ENCODE measurements at regions not wholly inside any gene's neighbourhood (a gene's known extent, or its start where the extent isn't known, plus 50 kb on each side); places are given as distances from the start of the nearest gene placed in this dataset.

DNA sequence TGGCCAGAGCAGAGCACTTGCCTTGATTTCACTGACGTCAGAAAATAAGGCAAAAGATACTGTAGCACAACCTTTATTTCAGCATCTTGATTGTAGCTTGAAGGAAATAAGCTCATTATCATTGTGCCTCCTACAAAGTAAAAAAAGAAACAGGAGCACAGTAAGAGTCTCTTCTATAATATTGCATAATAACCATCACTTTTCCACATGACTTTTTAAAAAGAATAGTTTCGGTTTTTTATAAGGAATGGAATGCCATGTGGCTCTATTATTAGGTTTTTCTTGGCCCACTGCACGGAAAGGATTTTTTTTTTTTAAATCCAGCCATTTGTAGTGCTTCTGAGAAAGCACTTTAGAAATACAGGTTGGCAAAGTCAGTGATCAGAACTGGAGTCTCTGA, 655.3 kb downstream of the LRRC70 start:
- ATAC-seq (ENCODE audit: low read depth) (no peak), DNase-seq (no peak)
- Histone ChIP-seq H2BK5ac (ENCODE audit: low read depth, low read length, poor library complexity, severe bottlenecking) (no peak overlapping the region), H2AK5ac (ENCODE audit: low read depth, low read length) (no peak overlapping the region), H3K9me3 (ENCODE audit: control insufficient read depth, insufficient read depth, low read length) (no peaks in the 10 kb centered on the region), H3K4me1 (ENCODE audit: control insufficient read depth, insufficient read depth, low read length) (no peaks in the 10 kb centered on the region), H2AK9ac (replicated peaks; ENCODE audit: low read depth, low read length, poor library complexity) (no peak overlapping the region), H3K56ac (ENCODE audit: extremely low read depth, insufficient read depth, low read length) (no peak overlapping the region), H3K36me3 (ENCODE audit: control insufficient read depth, insufficient read depth, low read length) (no peaks in the 10 kb centered on the region), H2BK20ac (ENCODE audit: low read depth, low read length) (no peak overlapping the region), H2BK15ac (ENCODE audit: low read depth, low read length) (no peak overlapping the region), H4K20me1 (ENCODE audit: insufficient read depth, low read length) (no peaks in the 10 kb centered on the region), H3K79me1 (ENCODE audit: low read depth in 1 of 2, low read length in 2 of 2) (no peaks in the 10 kb centered on the region), H3K18ac (ENCODE audit: low read depth, low read length) (no peak overlapping the region), H2AFZ (replicated peaks; ENCODE audit: low read length, poor library complexity) (no peak overlapping the region), H3K4me2 (ENCODE audit: low read depth, low read length) (no peak overlapping the region), H4K8ac (ENCODE audit: low read depth in 2 of 2, low read length in 2 of 2) (no peak overlapping the region), H3K23ac (ENCODE audit: low read depth, low read length) (no peak overlapping the region), H2BK120ac (ENCODE audit: low read depth, low read length) (no peak overlapping the region), H4K91ac (ENCODE audit: insufficient read depth, low read depth, low read length) (no peak overlapping the region), H3K27me3 (ENCODE audit: control insufficient read depth, insufficient read depth, low read length) (no peaks in the 10 kb centered on the region), H3K4me3 (ENCODE audit: insufficient read depth, low read depth, low read length) (no peak overlapping the region), H3K4ac (ENCODE audit: low read depth, low read length) (no peak overlapping the region), H3K9me1 (ENCODE audit: insufficient read depth, low read length) (no peaks in the 10 kb centered on the region), H3K9ac (ENCODE audit: low read depth, low read length) (no peak overlapping the region), H3K14ac (replicated peaks; ENCODE audit: low read depth, low read length) (no peak overlapping the region), H4K5ac (ENCODE audit: low read depth, low read length) (no peak overlapping the region), H3K27ac (ENCODE audit: insufficient read depth, low read length) (no peak overlapping the region)
- CTCF ChIA-PET, result no interaction called here
- intact Hi-C loops (cut with micrococcal nuclease) (no loop called here), dilution Hi-C loops (cut with HindIII; ENCODE audit: low sequenced_read_pairs, unreplicated experiment) (no loop called here), in situ Hi-C loops (cut with MboI; ENCODE audit: low sequenced_read_pairs) (no loop called here)
- WGBS, 2 experiments (ENCODE audit: extremely low coverage in 2 of 2, insufficient read length in 1 of 2), result no CpG with 5 or more reads among the region's 3 CpGs
- BruUV-seq (replicated peaks), result no TSS peak
- POLR2A ChIA-PET (ENCODE audit: unreplicated experiment), result no interaction called here
- TF ChIP-seq, protein P1, sequence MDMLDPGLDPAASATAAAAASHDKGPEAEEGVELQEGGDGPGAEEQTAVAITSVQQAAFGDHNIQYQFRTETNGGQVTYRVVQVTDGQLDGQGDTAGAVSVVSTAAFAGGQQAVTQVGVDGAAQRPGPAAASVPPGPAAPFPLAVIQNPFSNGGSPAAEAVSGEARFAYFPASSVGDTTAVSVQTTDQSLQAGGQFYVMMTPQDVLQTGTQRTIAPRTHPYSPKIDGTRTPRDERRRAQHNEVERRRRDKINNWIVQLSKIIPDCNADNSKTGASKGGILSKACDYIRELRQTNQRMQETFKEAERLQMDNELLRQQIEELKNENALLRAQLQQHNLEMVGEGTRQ (IDR thresholded peaks at IDR 0.05; ENCODE audit: low read depth, low read length), result no peak
- no peak for TF ChIP-seq BHLHE40 (IDR thresholded peaks at IDR 0.05; ENCODE audit: low read depth, low read length)
- no peak for TF ChIP-seq CTCF (conservative IDR thresholded peaks at IDR 0.05; ENCODE audit: low read depth, low read length)
- TF ChIP-seq MAFK (IDR thresholded peaks at IDR 0.05; ENCODE audit: low read depth, low read length), result no peak
- TF ChIP-seq ELK1 (IDR thresholded peaks at IDR 0.05; ENCODE audit: borderline replicate concordance, low read depth, low read length), result no peak

All from IMR-90 (cell line).